IMR-90 (cell line): ENCODE measurements at regions not wholly inside any gene's neighbourhood (a gene's known extent, or its start where the extent isn't known, plus 50 kb on each side); places are given as distances from the start of the nearest gene placed in this dataset.

ENCODE experiments used
- ATAC-seq: fragments of 200-7000 bp; cut with Tn5 transposase; 2 replicates; pipeline ENCODE4 v1.9.1; 2020; ENCODE audit warnings: low read depth, mild to moderate bottlenecking, moderate library complexity
- BruUV-seq: library from RNA; stranded (reverse); fragments of 400-500 nt; replicated peaks from 2 replicates; lab custom pipeline; 2021; lab: Mats Ljungman, UMichigan
- CTCF ChIA-PET: fragments of 300-600 bp; formaldehyde crosslinking; extraction: SDS; loops from one replicate; lab custom pipeline; 2021; ENCODE audit warnings: antibody characterized with exemption; lab: Yijun Ruan, JAX
- POLR2A ChIA-PET: fragments of 300-600 bp; sonication (Branson Sonifier 250); formaldehyde crosslinking; loops from one replicate; lab custom pipeline; 2022; ENCODE audit warnings: antibody characterized with exemption; ENCODE audit not compliant: unreplicated experiment; lab: Charles Lee
- DNase-seq: peaks from one replicate; pipeline ENCODE4 v3.0.0; 2013
- H2AFZ ChIP-seq: replicated peaks from 2 replicates; pipeline ENCODE3; 2013; ENCODE audit warnings: low read length, mild to moderate bottlenecking; ENCODE audit not compliant: poor library complexity
- H2AK5ac ChIP-seq: 2 replicates; pipeline ENCODE4 v1.6.1; 2013; ENCODE audit warnings: low read depth, low read length, inconsistent platforms
- H2AK9ac ChIP-seq: replicated peaks from 2 replicates; pipeline ENCODE3; 2013; ENCODE audit warnings: mild to moderate bottlenecking, low read depth, low read length, moderate library complexity; ENCODE audit not compliant: poor library complexity
- H2BK120ac ChIP-seq: 2 replicates; pipeline ENCODE4 v1.6.1; 2013; ENCODE audit warnings: low read depth, low read length, inconsistent platforms
- H2BK15ac ChIP-seq: 3 replicates; pipeline ENCODE4 v1.6.1; 2013; ENCODE audit warnings: low read depth, low read length, inconsistent platforms
- H2BK20ac ChIP-seq: 2 replicates; pipeline ENCODE4 v1.6.1; 2013; ENCODE audit warnings: low read depth, mild to moderate bottlenecking, inconsistent platforms, low read length, moderate library complexity
- H2BK5ac ChIP-seq: 2 replicates; pipeline ENCODE4 v1.6.1; 2013; ENCODE audit warnings: mild to moderate bottlenecking, low read depth, low read length, inconsistent platforms; ENCODE audit not compliant: poor library complexity, severe bottlenecking
- H3K14ac ChIP-seq: replicated peaks from 2 replicates; pipeline ENCODE4 v1.6.1; 2013; ENCODE audit warnings: low read depth, low read length, inconsistent platforms
- H3K18ac ChIP-seq: 2 replicates; pipeline ENCODE4 v1.6.1; 2013; ENCODE audit warnings: low read depth, low read length, control low read depth
- H3K23ac ChIP-seq: 2 replicates; pipeline ENCODE4 v1.6.1; 2013; ENCODE audit warnings: low read depth, low read length, inconsistent platforms
- H3K27ac ChIP-seq: 2 replicates; pipeline ENCODE4 v1.5.1; 2013; ENCODE audit warnings: mild to moderate bottlenecking, control low read depth, low read length; ENCODE audit not compliant: insufficient read depth
- H3K27me3 ChIP-seq: 2 replicates; pipeline ENCODE4 v1.6.1; 2013; ENCODE audit warnings: low read length; ENCODE audit not compliant: control insufficient read depth, insufficient read depth
- H3K36me3 ChIP-seq: 2 replicates; pipeline ENCODE4 v1.6.1; 2013; ENCODE audit warnings: low read length, mixed read lengths; ENCODE audit not compliant: control insufficient read depth, insufficient read depth
- H3K4ac ChIP-seq: 2 replicates; pipeline ENCODE4 v1.6.1; 2013; ENCODE audit warnings: low read depth, low read length, inconsistent platforms
- H3K4me1 ChIP-seq: 2 replicates; pipeline ENCODE4 v1.6.1; 2013; ENCODE audit warnings: low read length, mixed read lengths; ENCODE audit not compliant: control insufficient read depth, insufficient read depth
- H3K4me2 ChIP-seq: 2 replicates; pipeline ENCODE4 v1.6.1; 2013; ENCODE audit warnings: low read depth, mild to moderate bottlenecking, control low read depth, low read length, moderate library complexity
- H3K4me3 ChIP-seq: 2 replicates; pipeline ENCODE4 v1.5.1; 2013; ENCODE audit warnings: low read depth, mild to moderate bottlenecking, control low read depth, low read length, moderate library complexity; ENCODE audit not compliant: insufficient read depth
- H3K56ac ChIP-seq: 2 replicates; pipeline ENCODE4 v1.6.1; 2013; ENCODE audit warnings: low read length, inconsistent platforms; ENCODE audit not compliant: insufficient read depth; ENCODE audit errors: extremely low read depth
- H3K79me1 ChIP-seq, 2 experiments: 2 replicates each; pipeline ENCODE4 v1.6.1; 2013; ENCODE audit warnings: low read length in 2 of 2, inconsistent platforms in 1 of 2, low read depth in 1 of 2
- H3K9ac ChIP-seq: 2 replicates; pipeline ENCODE4 v1.6.1; 2013; ENCODE audit warnings: low read depth, low read length, control low read depth
- H3K9me1 ChIP-seq: 2 replicates; pipeline ENCODE4 v1.6.1; 2013; ENCODE audit warnings: low read length, inconsistent platforms; ENCODE audit not compliant: insufficient read depth
- H3K9me3 ChIP-seq: 2 replicates; pipeline ENCODE4 v1.6.1; 2013; ENCODE audit warnings: low read length; ENCODE audit not compliant: control insufficient read depth, insufficient read depth
- H4K20me1 ChIP-seq: 2 replicates; pipeline ENCODE4 v1.6.1; 2013; ENCODE audit warnings: low read length, inconsistent platforms; ENCODE audit not compliant: insufficient read depth
- H4K5ac ChIP-seq: 2 replicates; pipeline ENCODE4 v1.6.1; 2013; ENCODE audit warnings: mild to moderate bottlenecking, low read depth, low read length, control low read depth
- H4K8ac ChIP-seq, 2 experiments: 2 replicates each; pipeline ENCODE4 v1.6.1; 2013; ENCODE audit warnings: low read depth in 2 of 2, low read length in 2 of 2, control low read depth in 1 of 2, inconsistent platforms in 1 of 2
- H4K91ac ChIP-seq: 2 replicates; pipeline ENCODE4 v1.6.1; 2013; ENCODE audit warnings: low read depth, low read length, inconsistent platforms; ENCODE audit not compliant: insufficient read depth
- BHLHE40 ChIP-seq: fragments of 150-350 bp; IDR thresholded peaks from 2 replicates; pipeline ENCODE4 v1.6.1; 2016; ENCODE audit warnings: mild to moderate bottlenecking, low read depth, low read length
- CEBPB ChIP-seq: IDR thresholded peaks from 2 replicates; pipeline ENCODE4 v1.6.1; 2012; ENCODE audit warnings: low read depth, low read length, improper control_type of control experiment
- CHD1 ChIP-seq: IDR thresholded peaks from 2 replicates; pipeline ENCODE4 v1.6.1; 2012; ENCODE audit warnings: low read depth, low read length, improper control_type of control experiment
- ELK1 ChIP-seq: fragments of 150-350 bp; IDR thresholded peaks from 2 replicates; pipeline ENCODE4 v1.6.1; 2016; ENCODE audit warnings: low read depth, mild to moderate bottlenecking, low read length, moderate library complexity, borderline replicate concordance
- FOS ChIP-seq: fragments of 150-350 bp; IDR thresholded peaks from 2 replicates; pipeline ENCODE4 v1.6.1; 2016; ENCODE audit warnings: low read depth, low read length
- MAFK ChIP-seq: IDR thresholded peaks from 2 replicates; pipeline ENCODE4 v1.6.1; 2012; ENCODE audit warnings: low read depth, low read length, improper control_type of control experiment
- MAZ ChIP-seq: IDR thresholded peaks from 2 replicates; pipeline ENCODE4 v1.6.1; 2012; ENCODE audit warnings: low read depth, mild to moderate bottlenecking, low read length, improper control_type of control experiment, moderate library complexity, borderline replicate concordance
- MXI1 ChIP-seq: IDR thresholded peaks from 2 replicates; pipeline ENCODE4 v1.6.1; 2012; ENCODE audit warnings: low read depth, mild to moderate bottlenecking, low read length, moderate library complexity, borderline replicate concordance
- NFE2L2 ChIP-seq: fragments of 150-350 bp; IDR thresholded peaks from 2 replicates; pipeline ENCODE4 v1.6.1; 2016; ENCODE audit warnings: low read depth, mild to moderate bottlenecking, low read length
- POLR2A ChIP-seq: IDR thresholded peaks from 2 replicates; pipeline ENCODE4 v1.6.1; 2012; ENCODE audit warnings: mild to moderate bottlenecking, low read depth, low read length
- RAD21 ChIP-seq: IDR thresholded peaks from 2 replicates; pipeline ENCODE4 v1.6.1; 2012; ENCODE audit warnings: low read length, improper control_type of control experiment
- RFX5 ChIP-seq: IDR thresholded peaks from 2 replicates; pipeline ENCODE4 v1.8.0; 2012; ENCODE audit warnings: low read depth, mild to moderate bottlenecking, low read length, moderate library complexity
- USF2 ChIP-seq: fragments of 150-350 bp; IDR thresholded peaks from 2 replicates; pipeline ENCODE4 v1.6.1; 2017; ENCODE audit warnings: mild to moderate bottlenecking, antibody characterized with exemption, low read length, low read depth
- WGBS, 2 experiments: methylation state at CpG; one replicate each; pipeline versions ENCODE4 v1.1.5 to v1.1.7; 2013; ENCODE audit warnings: missing lambda C conversion rate in 2 of 2; ENCODE audit not compliant: insufficient read length in 1 of 2; ENCODE audit errors: extremely low coverage in 2 of 2; 5-methylcytosine and 5-hydroxymethylcytosine counted together
- dilution Hi-C: fragments of 300-500 bp; cut with HindIII; formaldehyde crosslinking; loops from one replicate; pipeline ENCODE4 v1.14.3; 2018; ENCODE audit warnings: low sequenced_read_pairs; ENCODE audit not compliant: unreplicated experiment
- in situ Hi-C: fragments of 300-500 bp; cut with MboI; formaldehyde crosslinking; loops from 3 replicates; pipeline ENCODE4 v1.14.3; 2019; ENCODE audit warnings: low sequenced_read_pairs, inconsistent platforms, mixed read lengths
- intact Hi-C: fragments of 100-400 bp; cut with micrococcal nuclease; formaldehyde crosslinking; loops from 2 replicates; pipeline ENCODE4 v1.10.0; 2022

DNA sequence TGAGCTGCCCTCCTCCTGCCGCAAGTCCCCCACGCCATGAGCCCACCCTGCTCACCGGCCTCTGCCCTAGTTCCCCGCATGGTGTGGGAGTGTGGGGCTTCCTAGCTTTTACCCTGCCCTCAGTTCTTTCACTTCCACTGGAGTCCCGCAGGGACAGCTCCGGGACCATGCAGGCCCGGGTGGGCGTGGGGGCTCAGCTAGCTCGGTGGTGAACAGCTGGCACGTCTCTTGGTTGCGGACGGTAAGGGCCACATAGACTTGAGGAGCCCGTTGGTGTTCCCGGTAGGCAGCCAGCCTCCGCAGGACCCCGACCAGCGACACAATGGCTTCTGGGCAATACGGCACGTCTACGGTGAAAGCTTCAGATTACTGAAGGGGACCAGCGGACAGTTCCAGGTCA, 108.9 kb upstream of the CCZ1B start:
- no peaks in the 10 kb centered on the region for H3K36me3 ChIP-seq
- ATAC-seq (no peak), DNase-seq (no peak)
- no peak overlapping the region for H4K91ac ChIP-seq
- CTCF ChIA-PET, result no interaction called here
- H4K8ac ChIP-seq, result no peak overlapping the region
- H2AK9ac ChIP-seq, result no peak overlapping the region
- H2BK120ac ChIP-seq, result no peak overlapping the region
- no peak overlapping the region for H2AFZ ChIP-seq
- H3K9me1 ChIP-seq, result no peaks in the 10 kb centered on the region
- H3K14ac ChIP-seq, result no peak overlapping the region
- H4K20me1 ChIP-seq, result no peaks in the 10 kb centered on the region
- H3K9me3 ChIP-seq, result no peaks in the 10 kb centered on the region; the same call in 1 of the 2 replicates
- dilution Hi-C loops, result no loop called here
- H3K27ac ChIP-seq, result no peak overlapping the region
- intact Hi-C loops, result no loop called here
- no peak overlapping the region for H3K4me2 ChIP-seq
- H3K4ac ChIP-seq, result no peak overlapping the region
- H2BK20ac ChIP-seq, result no peak overlapping the region
- no peaks in the 10 kb centered on the region for H3K27me3 ChIP-seq
- H3K79me1 ChIP-seq, result no peaks in the 10 kb centered on the region
- in situ Hi-C loops, result no loop called here
- H3K23ac ChIP-seq, result no peak overlapping the region
- no peak overlapping the region for H2BK5ac ChIP-seq
- H2BK15ac ChIP-seq, result no peak overlapping the region
- no peak overlapping the region for H2AK5ac ChIP-seq
- H4K5ac ChIP-seq, result no peak overlapping the region
- WGBS, 2 experiments, result 57% methylated on average over 2 of the region's 21 CpGs; no CpG with 5 or more reads in 1 of the 2 experiments
- no peak for TF ChIP-seq MXI1
- no peak for TF ChIP-seq POLR2A
- TF ChIP-seq CEBPB, result no peak
- no peak for TF ChIP-seq BHLHE40
- TF ChIP-seq ELK1, result no peak
- TF ChIP-seq CHD1, result no peak
- TF ChIP-seq MAFK, result no peak
- no peak for TF ChIP-seq MAZ
- no peak for TF ChIP-seq RAD21
- TF ChIP-seq RFX5, result no peak
- no peak for TF ChIP-seq USF2
- no peak for TF ChIP-seq NFE2L2
- no peak for TF ChIP-seq FOS
- H3K18ac ChIP-seq, result no peak overlapping the region
- BruUV-seq, result no TSS peak
- POLR2A ChIA-PET, result no interaction called here
- no peak overlapping the region for H3K4me3 ChIP-seq
- H3K4me1 ChIP-seq, result no peaks in the 10 kb centered on the region
- no peak overlapping the region for H3K56ac ChIP-seq
- H3K9ac ChIP-seq, result no peak overlapping the region
